Keratinocyte (primary cell): ENCODE measurements at regions not wholly inside any gene's neighbourhood (a gene's known extent, or its start where the extent isn't known, plus 50 kb on each side); places are given as distances from the start of the nearest gene placed in this dataset.

ENCODE experiments used
- DNase-seq: peaks from one replicate; pipeline ENCODE4 v3.0.0-alpha.2; 2011; ENCODE audit warnings: low read depth, missing footprints, low spot score
- FAIRE-seq: peaks from 2 replicates; lab custom pipeline; 2011; peaks lifted over from hg19 to GRCh38; lab: Jason Lieb, UNC
- H2AFZ ChIP-seq: 2 replicates; pipeline ENCODE4 v1.6.0; 2012; ENCODE audit warnings: low read length, control low read depth, inconsistent platforms; ENCODE audit not compliant: control insufficient read depth
- H3K27ac ChIP-seq: 2 replicates; pipeline ENCODE4 v1.5.1; 2011; ENCODE audit warnings: low read length; ENCODE audit not compliant: control insufficient read depth, insufficient read depth
- H3K27me3 ChIP-seq: 3 replicates; pipeline ENCODE4 v1.6.0; 2011; ENCODE audit warnings: low read length; ENCODE audit not compliant: control insufficient read depth, insufficient read depth; ENCODE audit errors: extremely low read depth
- H3K36me3 ChIP-seq, 2 experiments: 2 replicates in 1 of 2; 3 replicates in 1 of 2; pipeline ENCODE4 v1.5.1; 2011; ENCODE audit warnings: low read length in 2 of 2, mild to moderate bottlenecking in 1 of 2; ENCODE audit not compliant: control insufficient read depth in 2 of 2, insufficient read depth in 2 of 2; ENCODE audit errors: extremely low read depth in 1 of 2
- H3K4me1 ChIP-seq: 3 replicates; pipeline ENCODE4 v1.5.1; 2011; ENCODE audit warnings: low read length; ENCODE audit not compliant: control insufficient read depth, insufficient read depth; ENCODE audit errors: extremely low read depth
- H3K4me2 ChIP-seq: 3 replicates; pipeline ENCODE4 v1.6.0; 2011; ENCODE audit warnings: low read depth, low read length; ENCODE audit not compliant: control insufficient read depth, insufficient read depth; ENCODE audit errors: extremely low read depth
- H3K4me3 ChIP-seq, 3 experiments: fragments of 200-600 bp in 1 of 3; sonication (generic) in 1 of 3; 2 replicates in 2 of 3; 3 replicates in 1 of 3; pipeline ENCODE4 v1.5.1; 2011 to 2016; ENCODE audit warnings: low read length in 3 of 3, mild to moderate bottlenecking in 3 of 3, control low read depth in 2 of 3, inconsistent platforms in 1 of 3, low read depth in 1 of 3, mixed read lengths in 1 of 3, mixed run types in 1 of 3, moderate library complexity in 1 of 3; ENCODE audit not compliant: control insufficient read depth in 2 of 3, insufficient read depth in 2 of 3; ENCODE audit errors: extremely low read depth in 1 of 3
- H3K79me2 ChIP-seq: 2 replicates; pipeline ENCODE4 v1.6.0; 2012; ENCODE audit warnings: low read length; ENCODE audit not compliant: control insufficient read depth, insufficient read depth
- H3K9ac ChIP-seq: 3 replicates; pipeline ENCODE4 v1.6.0; 2011; ENCODE audit warnings: low read length; ENCODE audit not compliant: control insufficient read depth, insufficient read depth; ENCODE audit errors: extremely low read depth
- H3K9me1 ChIP-seq: 3 replicates; pipeline ENCODE4 v1.6.0; 2011; ENCODE audit warnings: low read length; ENCODE audit not compliant: control insufficient read depth, insufficient read depth; ENCODE audit errors: extremely low read depth
- H3K9me3 ChIP-seq: 2 replicates; pipeline ENCODE4 v1.5.1; 2012; ENCODE audit warnings: low read depth, low read length; ENCODE audit not compliant: control insufficient read depth
- H4K20me1 ChIP-seq: 3 replicates; pipeline ENCODE4 v1.6.0; 2011; ENCODE audit warnings: low read length; ENCODE audit not compliant: control insufficient read depth, insufficient read depth; ENCODE audit errors: extremely low read depth
- EZH2 ChIP-seq: IDR thresholded peaks from one replicate; pipeline ENCODE4 v1.6.1; 2012; ENCODE audit warnings: inconsistent platforms, mild to moderate bottlenecking, low read length, moderate library complexity
- dilution Hi-C: fragments of 300-500 bp; cut with MboI; formaldehyde crosslinking; loops from one replicate; pipeline ENCODE4 v1.7.0; 2020; ENCODE audit warnings: low sequenced_read_pairs; ENCODE audit not compliant: extremely low pct_ligation_motif_present
- TF ChIP-seq, protein P1 (sequence below), 3 experiments: IDR thresholded peaks in 1 of 3; conservative IDR thresholded peaks in 1 of 3; optimal IDR thresholded peaks in 1 of 3; 2 replicates in 2 of 3; 3 replicates in 1 of 3; pipeline versions ENCODE3 to v1.5.1; 2011; ENCODE audit warnings: low read length in 3 of 3, mild to moderate bottlenecking in 3 of 3, moderate library complexity in 2 of 3, control low read depth in 1 of 3, inconsistent platforms in 1 of 3; ENCODE audit not compliant: insufficient read depth in 2 of 3; ENCODE audit errors: extremely low read depth in 1 of 3

DNA sequence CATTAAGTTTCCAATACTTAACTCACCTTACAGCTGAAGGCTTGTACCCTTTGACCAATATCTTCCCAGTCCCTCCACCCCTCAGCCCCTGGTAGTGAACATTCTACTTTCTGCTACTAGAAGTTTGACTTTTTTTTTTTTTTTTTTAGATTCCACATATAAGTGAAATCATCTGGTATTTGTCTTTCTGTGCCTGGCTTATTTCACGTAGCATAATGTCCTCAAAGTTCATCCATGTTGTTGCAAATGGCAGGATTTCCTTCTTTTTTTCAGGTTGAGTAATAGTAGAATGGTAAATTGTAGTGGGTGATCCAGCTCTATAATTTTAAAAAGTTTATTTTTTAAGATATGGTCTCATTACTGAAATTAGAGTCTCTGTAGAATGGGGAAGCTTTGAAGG is 316.0 kb downstream of the MTX2 start:
- Histone ChIP-seq H3K36me3 (no peaks in the 10 kb centered on the region), H3K9me1 (no peaks in the 10 kb centered on the region)
- no peak for TF ChIP-seq EZH2
- TF ChIP-seq, protein P1, sequence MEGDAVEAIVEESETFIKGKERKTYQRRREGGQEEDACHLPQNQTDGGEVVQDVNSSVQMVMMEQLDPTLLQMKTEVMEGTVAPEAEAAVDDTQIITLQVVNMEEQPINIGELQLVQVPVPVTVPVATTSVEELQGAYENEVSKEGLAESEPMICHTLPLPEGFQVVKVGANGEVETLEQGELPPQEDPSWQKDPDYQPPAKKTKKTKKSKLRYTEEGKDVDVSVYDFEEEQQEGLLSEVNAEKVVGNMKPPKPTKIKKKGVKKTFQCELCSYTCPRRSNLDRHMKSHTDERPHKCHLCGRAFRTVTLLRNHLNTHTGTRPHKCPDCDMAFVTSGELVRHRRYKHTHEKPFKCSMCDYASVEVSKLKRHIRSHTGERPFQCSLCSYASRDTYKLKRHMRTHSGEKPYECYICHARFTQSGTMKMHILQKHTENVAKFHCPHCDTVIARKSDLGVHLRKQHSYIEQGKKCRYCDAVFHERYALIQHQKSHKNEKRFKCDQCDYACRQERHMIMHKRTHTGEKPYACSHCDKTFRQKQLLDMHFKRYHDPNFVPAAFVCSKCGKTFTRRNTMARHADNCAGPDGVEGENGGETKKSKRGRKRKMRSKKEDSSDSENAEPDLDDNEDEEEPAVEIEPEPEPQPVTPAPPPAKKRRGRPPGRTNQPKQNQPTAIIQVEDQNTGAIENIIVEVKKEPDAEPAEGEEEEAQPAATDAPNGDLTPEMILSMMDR (optimal IDR thresholded peaks at IDR 0.05 in 1 of 3, IDR thresholded peaks at IDR 0.05 in 1 of 3, conservative IDR thresholded peaks at IDR 0.05 in 1 of 3; ENCODE audit: extremely low read depth in 1 of 3, insufficient read depth in 2 of 3, low read length in 3 of 3), result no peak

DNA sequence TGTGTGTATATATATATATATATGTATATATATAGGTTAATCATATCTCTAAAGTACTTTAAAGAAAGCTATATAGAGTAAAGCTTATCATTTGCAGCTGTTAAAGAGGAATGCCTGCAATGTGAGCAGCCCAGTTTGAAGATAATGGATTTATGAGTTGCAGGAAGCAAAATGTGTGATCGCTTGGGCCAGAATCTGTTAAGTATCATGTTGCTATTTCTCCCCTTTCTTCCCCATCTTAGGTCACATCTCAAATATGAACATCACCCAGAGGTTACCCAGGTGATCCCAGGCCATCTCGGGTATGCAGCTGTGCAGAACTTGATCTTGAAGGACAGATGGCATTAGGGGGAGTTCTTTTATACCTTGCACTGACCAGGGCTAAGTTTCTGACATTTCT is 316.5 kb downstream of the MTX2 start:
- Histone ChIP-seq H3K36me3 (no peaks in the 10 kb centered on the region), H2AFZ (no peak overlapping the region), H4K20me1 (no peaks in the 10 kb centered on the region), H3K9me1 (no peaks in the 10 kb centered on the region), H3K9ac (no peak overlapping the region), H3K27me3 (no peaks in the 10 kb centered on the region), H3K79me2 (no peaks in the 10 kb centered on the region), H3K27ac (no peak overlapping the region), H3K4me1 (peaks cover 15% of the 10 kb centered on the region), H3K4me3 (no peak overlapping the region), H3K4me2 (no peak overlapping the region), H3K9me3 (no peaks in the 10 kb centered on the region)
- dilution Hi-C loops, result no loop called here
- TF ChIP-seq EZH2, result no peak
- TF ChIP-seq, protein P1 (optimal IDR thresholded peaks at IDR 0.05 in 1 of 3, IDR thresholded peaks at IDR 0.05 in 1 of 3, conservative IDR thresholded peaks at IDR 0.05 in 1 of 3; ENCODE audit: extremely low read depth in 1 of 3, insufficient read depth in 2 of 3, low read length in 3 of 3), result no peak
- DNase-seq (no peak), FAIRE-seq (no peak)

More for the DNA sequence above, 316.0 kb downstream of the MTX2 start:
- no peaks in the 10 kb centered on the region for H3K79me2 ChIP-seq
- peaks cover 15% of the 10 kb centered on the region for H3K4me1 ChIP-seq
- H3K27ac ChIP-seq, result no peak overlapping the region
- no peak overlapping the region for H3K4me2 ChIP-seq
- H2AFZ ChIP-seq, result no peak overlapping the region
- no peak for DNase-seq
- no peak overlapping the region for H3K9ac ChIP-seq
- no peak for FAIRE-seq
- H4K20me1 ChIP-seq, result no peaks in the 10 kb centered on the region
- no peaks in the 10 kb centered on the region for H3K27me3 ChIP-seq
- no peak overlapping the region for H3K4me3 ChIP-seq
- H3K9me3 ChIP-seq, result no peaks in the 10 kb centered on the region
- dilution Hi-C loops, result no loop called here
